Smooth muscle cell (in vitro differentiated cells): ENCODE measurements at regions not wholly inside any gene's neighbourhood (a gene's known extent, or its start where the extent isn't known, plus 50 kb on each side); places are given as distances from the start of the nearest gene placed in this dataset.

Experiments used
- DNase-seq: peaks from one replicate; lab custom pipeline; 2025; ENCODE audit not compliant: unreplicated experiment; lab: John Stamatoyannopoulos, UW
- H2AFZ ChIP-seq: fragments of 200-600 bp; sonication (generic); 2 replicates; pipeline ENCODE4 v1.6.0; 2016; ENCODE audit warnings: antibody characterized with exemption, low read depth, mild to moderate bottlenecking
- H3F3A ChIP-seq: fragments of 200-600 bp; sonication (generic); 2 replicates; pipeline ENCODE4 v1.6.0; 2017; ENCODE audit warnings: antibody characterized with exemption, low read depth
- H3K27ac ChIP-seq: fragments of 200-600 bp; sonication (generic); 2 replicates; pipeline ENCODE4 v1.5.1; 2016; ENCODE audit warnings: low read depth, mild to moderate bottlenecking
- H3K27me3 ChIP-seq: fragments of 200-600 bp; sonication (generic); 2 replicates; pipeline ENCODE4 v1.6.1; 2016; ENCODE audit warnings: low read depth, mild to moderate bottlenecking
- H3K36me3 ChIP-seq: fragments of 200-600 bp; sonication (generic); 2 replicates; pipeline ENCODE4 v1.5.1; 2016; ENCODE audit warnings: low read depth
- H3K4me1 ChIP-seq: fragments of 200-600 bp; sonication (generic); 2 replicates; pipeline ENCODE4 v1.5.1; 2016; ENCODE audit warnings: low read depth
- H3K4me2 ChIP-seq: fragments of 200-600 bp; sonication (generic); 2 replicates; pipeline ENCODE4 v1.6.0; 2016; ENCODE audit warnings: mild to moderate bottlenecking
- H3K4me3 ChIP-seq: fragments of 200-600 bp; sonication (generic); 2 replicates; pipeline ENCODE4 v1.5.1; 2016; ENCODE audit warnings: mild to moderate bottlenecking
- H3K79me2 ChIP-seq: fragments of 200-600 bp; sonication (generic); 2 replicates; pipeline ENCODE4 v1.6.0; 2016; ENCODE audit warnings: low read depth, mild to moderate bottlenecking
- H3K9ac ChIP-seq: fragments of 200-600 bp; sonication (generic); 2 replicates; pipeline ENCODE4 v1.6.0; 2016; ENCODE audit warnings: low read depth
- H3K9me3 ChIP-seq: fragments of 200-600 bp; sonication (generic); replicated peaks from 2 replicates; pipeline ENCODE4 v1.5.1; 2016; ENCODE audit warnings: low read depth
- H4K20me1 ChIP-seq: fragments of 200-600 bp; sonication (generic); 2 replicates; pipeline ENCODE4 v1.6.0; 2016; ENCODE audit warnings: low read depth
- WGBS: methylation state at CpG from one replicate; pipeline ENCODE4 v1.1.7; 2016; ENCODE audit warnings: low lambda C conversion rate; 5-methylcytosine and 5-hydroxymethylcytosine counted together
- TF ChIP-seq, protein P1 (sequence below): fragments of 200-600 bp; sonication (generic); IDR thresholded peaks from 2 replicates; pipeline ENCODE4 v1.5.1; 2017; ENCODE audit warnings: borderline replicate concordance, mild to moderate bottlenecking, antibody characterized with exemption; ENCODE audit not compliant: insufficient read depth, poor library complexity, severe bottlenecking

DNA sequence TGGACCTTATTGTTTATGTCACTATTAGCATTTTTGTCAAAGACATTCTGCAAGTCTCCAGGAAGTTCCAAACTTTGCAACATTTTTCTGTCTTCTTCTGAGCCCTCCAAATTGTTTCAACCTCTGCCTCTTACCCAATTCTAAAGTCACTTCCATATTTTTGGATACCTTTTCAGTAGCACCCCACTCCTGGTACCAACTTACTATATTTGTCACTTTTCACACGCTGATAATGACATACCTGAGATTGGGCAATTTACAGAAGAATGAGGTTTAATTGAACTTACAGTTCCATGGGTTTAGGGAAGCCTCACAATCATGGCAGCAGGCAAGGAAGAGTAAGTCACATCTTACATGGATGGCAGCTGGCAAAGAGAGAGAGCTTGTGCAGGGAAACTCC lies 1206.5 kb upstream of the EPHA6 start:
- no peak for DNase-seq
- Histone ChIP-seq H3K4me1 (no peaks in the 10 kb centered on the region), H4K20me1 (no peaks in the 10 kb centered on the region), H3K4me2 (no peak overlapping the region), H3F3A (no peaks in the 10 kb centered on the region), H3K9ac (no peak overlapping the region), H3K9me3 (no peaks in the 10 kb centered on the region), H3K4me3 (no peak overlapping the region), H3K27ac (no peak overlapping the region), H2AFZ (no peak overlapping the region), H3K27me3 (no peaks in the 10 kb centered on the region), H3K79me2 (no peaks in the 10 kb centered on the region), H3K36me3 (no peaks in the 10 kb centered on the region)
- WGBS, result 81% methylated on average over 1 of the region's 1 CpG
- TF ChIP-seq, protein P1, sequence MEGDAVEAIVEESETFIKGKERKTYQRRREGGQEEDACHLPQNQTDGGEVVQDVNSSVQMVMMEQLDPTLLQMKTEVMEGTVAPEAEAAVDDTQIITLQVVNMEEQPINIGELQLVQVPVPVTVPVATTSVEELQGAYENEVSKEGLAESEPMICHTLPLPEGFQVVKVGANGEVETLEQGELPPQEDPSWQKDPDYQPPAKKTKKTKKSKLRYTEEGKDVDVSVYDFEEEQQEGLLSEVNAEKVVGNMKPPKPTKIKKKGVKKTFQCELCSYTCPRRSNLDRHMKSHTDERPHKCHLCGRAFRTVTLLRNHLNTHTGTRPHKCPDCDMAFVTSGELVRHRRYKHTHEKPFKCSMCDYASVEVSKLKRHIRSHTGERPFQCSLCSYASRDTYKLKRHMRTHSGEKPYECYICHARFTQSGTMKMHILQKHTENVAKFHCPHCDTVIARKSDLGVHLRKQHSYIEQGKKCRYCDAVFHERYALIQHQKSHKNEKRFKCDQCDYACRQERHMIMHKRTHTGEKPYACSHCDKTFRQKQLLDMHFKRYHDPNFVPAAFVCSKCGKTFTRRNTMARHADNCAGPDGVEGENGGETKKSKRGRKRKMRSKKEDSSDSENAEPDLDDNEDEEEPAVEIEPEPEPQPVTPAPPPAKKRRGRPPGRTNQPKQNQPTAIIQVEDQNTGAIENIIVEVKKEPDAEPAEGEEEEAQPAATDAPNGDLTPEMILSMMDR, result no peak

DNA sequence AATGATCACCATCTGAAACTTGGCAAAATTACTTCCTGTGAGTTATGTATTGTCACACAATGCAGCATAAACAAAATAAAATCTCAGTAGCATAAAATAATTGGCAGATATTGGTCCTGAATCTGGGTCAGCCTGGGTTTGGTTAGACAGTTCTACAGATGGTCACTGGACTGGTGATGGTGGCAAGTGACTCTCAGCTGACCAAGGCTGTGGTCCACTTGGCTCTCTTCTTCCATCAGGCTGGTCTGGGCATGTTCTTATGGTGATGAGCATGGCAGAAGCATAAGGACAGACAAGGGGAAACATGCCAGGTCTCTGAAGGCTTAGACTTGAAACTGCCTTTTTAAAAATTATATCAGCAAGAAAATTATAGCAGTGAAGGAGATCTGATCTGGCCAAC lies 1205.0 kb upstream of the EPHA6 start:
- no peaks in the 10 kb centered on the region for H3F3A ChIP-seq
- no peaks in the 10 kb centered on the region for H3K27me3 ChIP-seq

DNA sequence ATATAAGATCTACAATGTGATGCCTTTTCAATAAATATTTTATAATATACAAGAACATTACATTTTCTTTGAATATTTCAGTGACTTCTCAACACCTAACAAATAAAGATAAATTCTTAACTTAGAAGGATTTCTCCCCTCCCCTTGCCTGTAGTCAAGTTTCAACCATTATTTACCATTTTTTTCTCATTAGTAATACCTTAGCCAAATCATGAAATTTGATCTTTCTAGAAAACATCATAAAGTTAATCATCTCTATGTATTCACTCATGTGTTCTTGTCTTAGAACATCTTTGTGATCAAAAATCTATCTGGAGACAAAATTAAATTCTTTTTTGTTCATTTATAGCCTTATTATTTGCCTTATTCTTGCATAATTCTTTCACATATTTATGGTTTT lies 1201.8 kb upstream of the EPHA6 start:
- Histone ChIP-seq H3K4me1 (no peaks in the 10 kb centered on the region), H3F3A (no peaks in the 10 kb centered on the region), H4K20me1 (no peaks in the 10 kb centered on the region), H3K9ac (no peak overlapping the region), H3K79me2 (no peaks in the 10 kb centered on the region), H3K36me3 (no peaks in the 10 kb centered on the region), H3K27me3 (no peaks in the 10 kb centered on the region), H3K4me2 (no peak overlapping the region), H3K9me3 (no peaks in the 10 kb centered on the region), H3K27ac (no peak overlapping the region), H3K4me3 (no peak overlapping the region), H2AFZ (no peak overlapping the region)
- TF ChIP-seq, protein P1, result no peak
- DNase-seq, result no peak

More for the DNA sequence above, 1205.0 kb upstream of the EPHA6 start:
- no peaks in the 10 kb centered on the region for H4K20me1 ChIP-seq
- no peak overlapping the region for H3K4me3 ChIP-seq
- H3K4me1 ChIP-seq, result no peaks in the 10 kb centered on the region
- no peak overlapping the region for H3K4me2 ChIP-seq
- no peak for DNase-seq
- no peak overlapping the region for H3K27ac ChIP-seq
- H3K36me3 ChIP-seq, result no peaks in the 10 kb centered on the region
- no peak overlapping the region for H3K9ac ChIP-seq
- H3K9me3 ChIP-seq, result no peaks in the 10 kb centered on the region
- no peak overlapping the region for H2AFZ ChIP-seq
- H3K79me2 ChIP-seq, result no peaks in the 10 kb centered on the region
- TF ChIP-seq, protein P1, result no peak

DNA sequence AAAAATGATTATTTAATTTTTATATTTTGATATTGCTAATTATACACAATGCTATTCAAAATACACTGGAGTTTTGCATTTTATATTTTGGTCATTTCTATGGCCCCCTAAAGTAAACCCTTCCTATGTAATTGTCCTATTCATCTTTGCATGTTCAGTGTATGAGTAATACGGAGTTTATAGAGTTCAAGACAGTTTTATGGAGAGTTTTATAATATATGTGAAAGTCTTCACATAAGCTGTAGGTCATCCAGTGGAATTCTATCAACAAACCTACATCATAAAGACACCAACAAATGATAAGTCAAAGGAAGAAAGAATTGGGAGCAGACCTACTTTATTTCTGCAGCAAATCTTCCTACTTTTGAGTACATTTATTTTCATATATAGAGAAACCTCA lies 1200.4 kb upstream of the EPHA6 start:
- Histone ChIP-seq H3K79me2 (no peaks in the 10 kb centered on the region), H3K27ac (peak overlapping the region; percentile 20), H2AFZ (no peak overlapping the region), H3K27me3 (no peaks in the 10 kb centered on the region), H3K4me3 (no peak overlapping the region), H3K9me3 (no peaks in the 10 kb centered on the region), H3K9ac (no peak overlapping the region), H3K4me1 (no peaks in the 10 kb centered on the region), H4K20me1 (no peaks in the 10 kb centered on the region), H3F3A (no peaks in the 10 kb centered on the region), H3K36me3 (no peaks in the 10 kb centered on the region), H3K4me2 (peak overlapping the region; percentile 46)
- no peak for DNase-seq
- TF ChIP-seq, protein P1, result no peak
- WGBS, result 39% methylated on average over 1 of the region's 1 CpG
